IPS-NIHi7 (cell line): ENCODE measurements at regions not wholly inside any gene's neighbourhood (a gene's known extent, or its start where the extent isn't known, plus 50 kb on each side); places are given as distances from the start of the nearest gene placed in this dataset.
"Not testable (repeated sequence)": the region's sequence is repeated elsewhere in the genome, so short reads cannot be mapped to it uniquely, and the experiment has no call there.

Source experiments
- DNase-seq: peaks from one replicate; pipeline ENCODE4 v3.0.0; 2012; ENCODE audit warnings: mixed read lengths; ENCODE audit errors: extremely low spot score

GRCh38 chr11:39462506-39462905 lies 1996.9 kb downstream of the LRRC4C start:
- DNase-seq: no peak

GRCh38 chr11:39461066-39461465 lies 1998.4 kb downstream of the LRRC4C start:
- no peak for DNase-seq

DNA sequence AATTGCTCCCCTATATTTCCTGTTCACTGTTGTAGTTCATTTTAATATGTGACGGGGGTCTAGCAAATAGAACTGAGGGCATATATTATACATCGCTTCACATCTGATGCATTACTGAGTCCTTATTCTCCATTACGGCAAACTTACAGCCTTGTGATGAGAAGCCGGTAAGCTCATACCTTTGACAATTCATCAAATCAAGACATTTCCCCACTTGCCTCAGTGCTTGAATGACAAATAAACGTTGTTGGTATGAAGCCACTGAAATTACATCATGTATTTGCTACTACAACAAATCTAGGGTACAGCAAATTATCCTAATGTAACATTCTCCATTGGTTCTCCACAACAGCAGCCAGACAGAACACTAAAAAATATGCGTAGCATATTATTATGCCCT lies 1999.8 kb downstream of the LRRC4C start:
- DNase-seq: no peak

- no peak for DNase-seq
Observed at GRCh38 chr11:39458481-39458880, 2001.0 kb downstream of the LRRC4C start.

GRCh38 chr11:39443424-39444022 lies 2015.9 kb downstream of the LRRC4C start:
- DNase-seq: no peak

DNA sequence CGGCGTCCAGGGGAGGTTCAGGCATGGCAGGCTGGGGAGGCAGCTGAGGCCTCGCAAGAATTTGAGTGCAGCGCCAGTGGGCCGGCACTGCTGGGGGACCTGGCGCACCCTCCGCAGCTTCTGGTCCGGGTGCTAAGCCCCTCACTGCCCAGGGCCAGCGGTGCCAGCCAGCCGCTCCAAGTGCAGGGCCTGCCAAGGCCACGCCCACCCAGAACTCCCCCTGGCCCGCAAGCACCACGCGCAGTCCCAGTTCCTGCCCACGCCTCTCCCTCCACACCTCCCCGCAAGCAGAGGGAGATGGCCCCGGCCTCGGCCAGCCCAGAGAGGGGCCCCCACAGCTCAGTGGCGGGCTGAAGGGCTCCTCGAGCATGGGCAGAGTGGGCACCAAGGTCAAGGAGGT lies 2017.3 kb downstream of the LRRC4C start:
- no peak for DNase-seq

DNA sequence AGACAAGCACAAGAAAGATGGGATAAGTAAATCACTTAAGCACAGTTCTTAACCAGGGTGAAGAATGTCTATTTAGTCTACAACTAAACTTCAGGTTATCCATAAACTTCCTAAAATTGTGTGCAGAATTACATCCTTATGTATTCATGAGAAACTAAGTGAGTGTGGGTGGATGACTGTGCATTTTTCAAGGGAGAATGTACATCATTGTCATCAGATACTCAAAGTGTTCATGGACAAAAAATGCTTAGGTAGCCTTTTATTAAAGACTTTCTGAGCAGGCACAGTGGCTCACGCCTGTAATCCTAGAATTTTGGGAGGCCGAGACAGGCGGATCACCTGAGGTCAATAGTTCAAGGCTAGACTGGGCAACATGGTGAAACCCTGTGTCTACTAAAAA lies 2023.8 kb downstream of the LRRC4C start:
- DNase-seq: no peak

GRCh38 chr11:39434466-39434865 lies 2025.0 kb downstream of the LRRC4C start:
- DNase-seq: no peak

GRCh38 chr11:39432929-39433328 lies 2026.5 kb downstream of the LRRC4C start:
- no peak for DNase-seq

DNA sequence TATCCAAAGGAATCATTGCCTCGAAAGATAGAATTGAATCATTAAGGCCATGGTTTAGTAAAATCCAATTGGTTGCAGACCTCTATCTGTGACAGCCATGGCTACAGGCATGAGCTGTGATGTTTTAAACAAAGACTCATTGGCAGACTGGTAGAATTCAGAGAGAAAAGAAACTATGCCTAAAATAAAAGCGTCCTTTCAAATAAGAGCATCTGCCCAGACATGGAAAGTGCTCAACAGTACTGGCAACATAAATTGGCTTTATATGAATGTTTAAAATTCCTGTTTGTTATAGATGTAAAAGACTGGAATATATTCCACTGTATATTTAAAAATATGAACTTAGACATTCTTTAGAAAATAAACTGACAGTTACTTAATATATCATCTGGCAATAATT lies 2034.2 kb downstream of the LRRC4C start:
- DNase-seq: no peak

DNA sequence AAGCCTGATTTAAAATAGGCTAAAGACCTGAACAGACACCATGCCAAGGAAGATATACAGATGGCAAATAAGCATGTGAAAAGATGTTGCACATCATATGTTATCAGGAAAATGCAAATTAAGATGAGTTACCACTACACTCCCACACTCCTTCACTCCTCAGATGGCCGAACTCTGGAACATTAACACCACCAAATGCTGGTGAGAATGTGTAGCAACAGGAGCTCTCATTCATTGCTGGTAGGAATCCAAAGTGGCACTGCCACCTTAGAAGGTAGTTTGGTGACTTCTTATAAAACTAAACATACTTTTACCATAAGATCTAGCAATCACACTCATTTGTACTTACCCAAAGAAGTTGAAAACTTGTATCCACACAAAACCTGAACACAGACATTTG lies 2047.3 kb downstream of the LRRC4C start:
- no peak for DNase-seq

DNA sequence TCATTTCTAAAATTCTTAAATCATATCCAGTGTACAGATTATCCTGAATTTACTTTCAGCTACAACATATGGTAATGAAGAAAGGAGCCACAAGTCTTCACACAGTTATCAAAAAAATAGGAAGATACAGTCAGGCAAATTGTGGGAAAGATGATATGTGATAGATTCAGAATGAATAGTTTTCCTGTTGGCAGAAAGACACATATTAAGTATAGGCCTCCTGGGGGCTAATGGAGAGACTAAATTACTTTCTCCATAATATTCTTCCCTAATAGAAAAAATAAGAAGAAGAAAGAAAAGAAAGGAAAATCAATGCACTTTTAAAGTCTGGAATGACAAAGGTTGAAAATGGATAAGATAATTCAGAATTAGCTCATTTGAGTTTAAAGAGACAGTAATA lies 2073.5 kb downstream of the LRRC4C start:
- no peak for DNase-seq

- DNase-seq: no peak
Observed at GRCh38 chr11:39374963-39375698, 2084.3 kb downstream of the LRRC4C start.

GRCh38 chr11:39367534-39367933 lies 2091.9 kb downstream of the LRRC4C start:
- no peak for DNase-seq

GRCh38 chr11:39365809-39366436 lies 2093.5 kb downstream of the LRRC4C start:
- no peak for DNase-seq

DNA sequence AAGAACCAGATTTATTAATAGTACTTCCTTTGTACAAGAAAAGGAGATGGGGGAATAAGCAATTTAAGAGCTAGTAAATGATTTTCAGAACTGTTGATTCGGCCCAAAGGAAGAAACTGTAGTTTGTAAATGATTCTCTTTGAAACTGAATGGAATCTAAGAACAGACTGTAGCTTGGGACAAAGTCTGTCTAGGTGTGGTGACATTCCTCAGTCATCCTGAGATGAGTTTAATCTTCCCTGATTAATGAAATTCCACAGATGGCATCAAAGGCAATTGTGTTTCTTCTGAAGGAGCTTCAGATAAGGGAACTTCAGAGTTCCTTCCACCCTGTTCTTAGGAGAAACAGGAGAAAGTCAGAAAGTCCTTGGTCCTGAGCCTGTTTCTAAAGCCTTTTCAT lies 2095.9 kb downstream of the LRRC4C start:
- DNase-seq: no peak

DNA sequence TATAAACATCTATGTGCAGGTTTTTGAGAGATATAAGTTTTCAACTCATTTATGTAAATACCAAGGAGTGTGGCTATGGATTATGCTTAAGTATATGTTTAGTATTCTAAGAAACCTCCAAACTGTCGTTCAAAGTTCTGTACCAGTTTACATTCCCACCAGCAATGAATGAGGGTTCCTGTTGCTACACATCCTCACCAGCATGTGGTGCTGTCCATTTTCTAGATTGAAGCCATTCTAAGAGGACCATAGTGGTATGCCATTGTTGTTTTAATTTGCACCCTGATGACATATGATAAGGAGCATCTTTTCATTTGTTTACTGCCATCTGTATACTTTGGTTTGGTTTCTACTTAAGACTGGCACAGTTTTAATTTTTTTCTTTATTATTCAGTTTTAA lies 2097.9 kb downstream of the LRRC4C start:
- DNase-seq: no peak

DNA sequence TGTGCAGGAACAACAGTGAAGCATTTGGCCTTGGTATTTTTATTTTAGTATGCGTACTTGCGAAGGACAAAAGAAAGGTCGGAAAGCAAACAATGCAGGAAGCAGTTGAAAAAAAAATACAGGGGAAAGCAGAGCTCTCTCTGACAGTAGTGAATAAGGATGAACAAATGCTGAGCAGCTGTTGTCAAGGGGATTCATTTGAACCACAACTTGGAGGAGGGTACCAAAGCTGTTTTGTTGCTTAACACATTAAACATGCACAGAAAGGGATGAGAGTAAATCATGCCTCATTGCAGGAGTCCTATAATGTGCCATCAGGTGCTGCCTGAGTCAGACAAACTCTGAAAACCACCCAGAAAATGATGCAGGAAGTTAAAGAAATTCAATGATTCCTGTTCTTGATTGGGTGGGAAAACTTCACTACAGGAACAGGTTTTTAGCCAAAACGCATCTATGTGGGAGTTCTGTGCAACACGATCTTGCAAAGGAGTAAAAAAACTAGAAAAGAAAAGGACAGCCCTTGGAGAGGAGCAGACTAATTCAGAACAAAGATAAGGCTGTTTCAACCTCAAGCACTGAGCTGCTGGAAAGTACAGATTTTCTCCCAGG lies 2113.5 kb downstream of the LRRC4C start:
- DNase-seq: no peak

DNA sequence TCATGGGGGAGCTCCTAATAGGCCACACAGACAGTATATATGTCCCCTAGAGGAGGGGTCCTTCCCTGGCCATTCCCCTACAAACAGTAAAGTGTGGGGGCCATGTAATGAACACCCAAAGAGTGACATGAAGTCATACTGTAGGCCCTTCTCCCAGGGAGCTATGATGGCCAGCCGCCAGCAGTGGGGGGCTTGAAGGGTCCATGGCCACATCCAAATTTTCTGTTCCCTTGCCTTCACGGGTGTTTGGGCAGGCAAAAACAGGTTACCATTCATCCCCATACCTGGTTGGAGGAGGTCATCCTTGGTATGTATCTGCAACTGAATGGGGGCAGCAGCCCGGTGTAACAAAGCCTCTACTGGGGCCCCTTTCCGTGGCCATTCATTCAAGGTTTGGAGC lies 2118.0 kb downstream of the LRRC4C start:
- DNase-seq: no peak

- DNase-seq: not testable (repeated sequence)
Observed at GRCh38 chr11:39333006-39333405, 2126.4 kb downstream of the LRRC4C start.

GRCh38 chr11:39327302-39327701 lies 2132.2 kb downstream of the LRRC4C start:
- DNase-seq: no peak

- not testable (repeated sequence) for DNase-seq
Observed at GRCh38 chr11:39311888-39312287, 2147.6 kb downstream of the LRRC4C start.

DNA sequence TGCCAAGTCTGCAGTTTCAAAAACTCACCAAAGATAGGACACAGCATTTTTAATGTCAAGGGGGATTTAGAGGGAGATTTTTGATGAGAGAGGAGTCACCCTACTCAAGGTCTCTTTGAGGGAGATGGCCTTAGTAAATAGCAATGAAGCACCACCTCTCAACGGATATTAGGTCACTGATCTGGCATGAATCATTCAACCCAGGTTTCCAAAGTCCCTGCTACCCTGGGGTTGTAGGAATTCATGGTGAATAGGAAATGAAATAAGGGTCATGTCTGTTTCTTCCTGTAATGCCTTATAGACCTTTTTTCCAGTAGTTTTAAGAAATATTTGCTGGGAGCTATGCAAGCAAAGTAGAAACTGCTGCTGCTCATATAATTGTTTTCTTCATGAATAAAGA lies 2154.9 kb downstream of the LRRC4C start:
- no peak for DNase-seq
